ENCODE measurements at regions not wholly inside any gene's neighbourhood (a gene's known extent, or its start where the extent isn't known, plus 50 kb on each side); places are given as distances from the start of the nearest gene placed in this dataset.

DNA sequence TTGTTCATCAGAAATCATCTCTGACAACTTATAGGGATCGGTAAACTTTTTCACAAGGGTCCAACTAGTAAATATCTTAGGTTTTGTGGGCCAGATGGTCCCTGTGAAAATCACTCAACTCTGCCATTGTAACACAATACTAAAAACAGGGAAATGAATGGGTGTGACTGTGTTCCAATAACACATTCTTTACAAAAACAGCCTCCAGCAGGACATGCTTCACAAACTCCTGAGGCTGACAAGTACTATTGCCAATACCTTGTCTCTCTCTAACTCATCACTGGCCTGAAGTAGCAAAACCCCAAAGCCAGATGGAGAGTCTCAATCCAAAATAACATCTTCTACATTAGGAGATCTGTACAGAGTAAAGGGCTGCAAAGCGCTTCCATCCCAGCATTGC, 312.3 kb downstream of the TOX3 start:
- H3K4me2 ChIP-seq, result no peak overlapping the region
- no peak overlapping the region for H3K27ac ChIP-seq
- ChIA-PET POLR2A (ENCODE audit: unreplicated experiment) (no interaction called here), CTCF (no interaction called here)
- no peak for DNase-seq
- H4K20me1 ChIP-seq (ENCODE audit: insufficient read depth), result no peaks in the 10 kb centered on the region
- H3K4me1 ChIP-seq (replicated peaks; ENCODE audit: insufficient read depth), result no peaks in the 10 kb centered on the region
- intact Hi-C loops (cut with micrococcal nuclease; ENCODE audit: unreplicated experiment), result no loop called here
- H3K27me3 ChIP-seq (ENCODE audit: insufficient read depth, low read depth), result no peaks in the 10 kb centered on the region
- 0 out of 2 replicates have a peak, but pooled peaks cover 4% of the 10 kb centered on the region for H3K9me2 ChIP-seq (ENCODE audit: insufficient read depth)
- H3K79me2 ChIP-seq (ENCODE audit: low read depth), result no peaks in the 10 kb centered on the region
- no peak overlapping the region for H3K4me3 ChIP-seq
- H2AFZ ChIP-seq, result no peak overlapping the region
- no peaks in the 10 kb centered on the region for H3F3A ChIP-seq (ENCODE audit: insufficient read depth, low read depth)
- H3K36me3 ChIP-seq (ENCODE audit: low read depth), result no peaks in the 10 kb centered on the region
- BruUV-seq (replicated peaks), result no TSS peak
- no peaks in the 10 kb centered on the region for H3K9me3 ChIP-seq (ENCODE audit: insufficient read depth, low read depth)
- TF ChIP-seq, protein P1, sequence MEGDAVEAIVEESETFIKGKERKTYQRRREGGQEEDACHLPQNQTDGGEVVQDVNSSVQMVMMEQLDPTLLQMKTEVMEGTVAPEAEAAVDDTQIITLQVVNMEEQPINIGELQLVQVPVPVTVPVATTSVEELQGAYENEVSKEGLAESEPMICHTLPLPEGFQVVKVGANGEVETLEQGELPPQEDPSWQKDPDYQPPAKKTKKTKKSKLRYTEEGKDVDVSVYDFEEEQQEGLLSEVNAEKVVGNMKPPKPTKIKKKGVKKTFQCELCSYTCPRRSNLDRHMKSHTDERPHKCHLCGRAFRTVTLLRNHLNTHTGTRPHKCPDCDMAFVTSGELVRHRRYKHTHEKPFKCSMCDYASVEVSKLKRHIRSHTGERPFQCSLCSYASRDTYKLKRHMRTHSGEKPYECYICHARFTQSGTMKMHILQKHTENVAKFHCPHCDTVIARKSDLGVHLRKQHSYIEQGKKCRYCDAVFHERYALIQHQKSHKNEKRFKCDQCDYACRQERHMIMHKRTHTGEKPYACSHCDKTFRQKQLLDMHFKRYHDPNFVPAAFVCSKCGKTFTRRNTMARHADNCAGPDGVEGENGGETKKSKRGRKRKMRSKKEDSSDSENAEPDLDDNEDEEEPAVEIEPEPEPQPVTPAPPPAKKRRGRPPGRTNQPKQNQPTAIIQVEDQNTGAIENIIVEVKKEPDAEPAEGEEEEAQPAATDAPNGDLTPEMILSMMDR (conservative IDR thresholded peaks at IDR 0.05), result no peak

DNA sequence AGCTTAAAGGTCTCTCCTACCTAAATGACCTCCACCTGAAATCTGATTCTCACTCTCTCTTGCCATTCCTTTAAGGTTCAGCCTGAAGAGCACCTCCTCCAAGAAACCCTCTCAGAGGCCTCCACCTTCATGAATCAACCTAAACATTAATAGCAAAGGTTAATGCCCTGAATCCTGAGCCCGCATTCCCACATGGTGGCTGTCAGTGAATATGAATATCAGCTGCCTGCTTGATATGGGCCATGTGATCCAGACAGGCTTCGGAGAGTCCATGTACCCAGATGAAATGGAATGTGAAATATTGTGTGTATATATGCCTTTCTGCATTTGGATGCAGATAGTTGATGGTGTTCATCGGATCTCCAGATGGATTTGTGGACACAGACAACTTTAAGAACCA, 317.5 kb downstream of the TOX3 start:
- no peaks in the 10 kb centered on the region for H3K9me3 ChIP-seq (ENCODE audit: insufficient read depth, low read depth)
- no peaks in the 10 kb centered on the region for H4K20me1 ChIP-seq (ENCODE audit: insufficient read depth)
- H3K36me3 ChIP-seq (ENCODE audit: low read depth), result no peaks in the 10 kb centered on the region
- H3K27me3 ChIP-seq (ENCODE audit: insufficient read depth, low read depth), result no peaks in the 10 kb centered on the region
- H2AFZ ChIP-seq, result no peak overlapping the region
- no peak for DNase-seq
- ChIA-PET CTCF (no interaction called here), POLR2A (ENCODE audit: unreplicated experiment) (no interaction called here)
- 0 out of 2 replicates have a peak, but pooled peaks cover 4% of the 10 kb centered on the region for H3K9me2 ChIP-seq (ENCODE audit: insufficient read depth)
- no peaks in the 10 kb centered on the region for H3K79me2 ChIP-seq (ENCODE audit: low read depth)
- BruUV-seq (replicated peaks), result no TSS peak
- no peak overlapping the region for H3K4me3 ChIP-seq
- no peaks in the 10 kb centered on the region for H3F3A ChIP-seq (ENCODE audit: insufficient read depth, low read depth)
- TF ChIP-seq EZH2 (IDR thresholded peaks at IDR 0.05; ENCODE audit: low read depth), result no peak
- TF ChIP-seq, protein P1 (conservative IDR thresholded peaks at IDR 0.05), result no peak
- no peaks in the 10 kb centered on the region for H3K4me1 ChIP-seq (replicated peaks; ENCODE audit: insufficient read depth)
- no peak overlapping the region for H3K4me2 ChIP-seq
- no peak overlapping the region for H3K27ac ChIP-seq
- intact Hi-C loops (cut with micrococcal nuclease; ENCODE audit: unreplicated experiment), result no loop called here

DNA sequence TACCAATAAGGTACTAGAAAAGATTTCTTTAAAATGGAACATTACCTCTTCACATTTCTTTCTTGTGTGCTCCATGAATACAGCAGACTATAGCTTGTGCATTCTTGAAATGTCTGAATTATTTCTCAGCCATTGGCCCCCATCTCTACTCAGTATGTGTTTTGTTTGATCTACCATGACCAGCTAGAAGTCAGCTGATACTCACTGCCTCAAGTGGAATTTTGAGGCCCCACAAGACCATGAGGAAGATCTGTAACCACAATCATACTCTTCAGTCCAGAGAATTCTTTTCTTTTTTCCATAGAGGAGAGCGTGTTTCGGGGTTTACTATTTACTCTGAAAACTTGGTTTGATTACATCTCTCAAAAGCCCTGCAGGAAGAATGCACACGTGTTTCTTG, 319.1 kb downstream of the TOX3 start:
- H3F3A ChIP-seq (ENCODE audit: insufficient read depth, low read depth), result no peaks in the 10 kb centered on the region
- no TSS peak for BruUV-seq (replicated peaks)
- no peaks in the 10 kb centered on the region for H3K27me3 ChIP-seq (ENCODE audit: insufficient read depth, low read depth)
- ChIA-PET POLR2A (ENCODE audit: unreplicated experiment) (no interaction called here), CTCF (no interaction called here)
- H3K36me3 ChIP-seq (ENCODE audit: low read depth), result no peaks in the 10 kb centered on the region
- no peak overlapping the region for H3K4me3 ChIP-seq
- H3K4me2 ChIP-seq, result no peak overlapping the region
- intact Hi-C loops (cut with micrococcal nuclease; ENCODE audit: unreplicated experiment), result no loop called here
- no peak overlapping the region for H2AFZ ChIP-seq
- no peaks in the 10 kb centered on the region for H3K79me2 ChIP-seq (ENCODE audit: low read depth)
- H3K4me1 ChIP-seq (replicated peaks; ENCODE audit: insufficient read depth), result no peaks in the 10 kb centered on the region
- H3K9me3 ChIP-seq (ENCODE audit: insufficient read depth, low read depth), result no peaks in the 10 kb centered on the region
- no peak overlapping the region for H3K27ac ChIP-seq
- DNase-seq, result no peak
- TF ChIP-seq EZH2 (IDR thresholded peaks at IDR 0.05; ENCODE audit: low read depth), result no peak
- TF ChIP-seq, protein P1 (conservative IDR thresholded peaks at IDR 0.05), result no peak
- no peaks in the 10 kb centered on the region for H3K9me2 ChIP-seq (ENCODE audit: insufficient read depth)
- no peaks in the 10 kb centered on the region for H4K20me1 ChIP-seq (ENCODE audit: insufficient read depth)
